IMR-90 (cell line): ENCODE measurements at regions not wholly inside any gene's neighbourhood (a gene's known extent, or its start where the extent isn't known, plus 50 kb on each side); places are given as distances from the start of the nearest gene placed in this dataset.

Experiments used
- ATAC-seq: fragments of 200-7000 bp; cut with Tn5 transposase; 2 replicates; pipeline ENCODE4 v1.9.1; 2020; ENCODE audit warnings: low read depth, mild to moderate bottlenecking, moderate library complexity
- BruUV-seq: library from RNA; stranded (reverse); fragments of 400-500 nt; replicated peaks from 2 replicates; lab custom pipeline; 2021; lab: Mats Ljungman, UMichigan
- CTCF ChIA-PET: fragments of 300-600 bp; formaldehyde crosslinking; extraction: SDS; loops from one replicate; lab custom pipeline; 2021; ENCODE audit warnings: antibody characterized with exemption; lab: Yijun Ruan, JAX
- POLR2A ChIA-PET: fragments of 300-600 bp; sonication (Branson Sonifier 250); formaldehyde crosslinking; loops from one replicate; lab custom pipeline; 2022; ENCODE audit warnings: antibody characterized with exemption; ENCODE audit not compliant: unreplicated experiment; lab: Charles Lee
- DNase-seq: peaks from one replicate; pipeline ENCODE4 v3.0.0; 2013
- H2AFZ ChIP-seq: replicated peaks from 2 replicates; pipeline ENCODE3; 2013; ENCODE audit warnings: low read length, mild to moderate bottlenecking; ENCODE audit not compliant: poor library complexity
- H2AK5ac ChIP-seq: 2 replicates; pipeline ENCODE4 v1.6.1; 2013; ENCODE audit warnings: low read depth, low read length, inconsistent platforms
- H2AK9ac ChIP-seq: replicated peaks from 2 replicates; pipeline ENCODE3; 2013; ENCODE audit warnings: mild to moderate bottlenecking, low read depth, low read length, moderate library complexity; ENCODE audit not compliant: poor library complexity
- H2BK120ac ChIP-seq: 2 replicates; pipeline ENCODE4 v1.6.1; 2013; ENCODE audit warnings: low read depth, low read length, inconsistent platforms
- H2BK15ac ChIP-seq: 3 replicates; pipeline ENCODE4 v1.6.1; 2013; ENCODE audit warnings: low read depth, low read length, inconsistent platforms
- H2BK20ac ChIP-seq: 2 replicates; pipeline ENCODE4 v1.6.1; 2013; ENCODE audit warnings: low read depth, mild to moderate bottlenecking, inconsistent platforms, low read length, moderate library complexity
- H2BK5ac ChIP-seq: 2 replicates; pipeline ENCODE4 v1.6.1; 2013; ENCODE audit warnings: mild to moderate bottlenecking, low read depth, low read length, inconsistent platforms; ENCODE audit not compliant: poor library complexity, severe bottlenecking
- H3K14ac ChIP-seq: replicated peaks from 2 replicates; pipeline ENCODE4 v1.6.1; 2013; ENCODE audit warnings: low read depth, low read length, inconsistent platforms
- H3K18ac ChIP-seq: 2 replicates; pipeline ENCODE4 v1.6.1; 2013; ENCODE audit warnings: low read depth, low read length, control low read depth
- H3K23ac ChIP-seq: 2 replicates; pipeline ENCODE4 v1.6.1; 2013; ENCODE audit warnings: low read depth, low read length, inconsistent platforms
- H3K27ac ChIP-seq: 2 replicates; pipeline ENCODE4 v1.5.1; 2013; ENCODE audit warnings: mild to moderate bottlenecking, control low read depth, low read length; ENCODE audit not compliant: insufficient read depth
- H3K27me3 ChIP-seq: 2 replicates; pipeline ENCODE4 v1.6.1; 2013; ENCODE audit warnings: low read length; ENCODE audit not compliant: control insufficient read depth, insufficient read depth
- H3K36me3 ChIP-seq: 2 replicates; pipeline ENCODE4 v1.6.1; 2013; ENCODE audit warnings: low read length, mixed read lengths; ENCODE audit not compliant: control insufficient read depth, insufficient read depth
- H3K4ac ChIP-seq: 2 replicates; pipeline ENCODE4 v1.6.1; 2013; ENCODE audit warnings: low read depth, low read length, inconsistent platforms
- H3K4me1 ChIP-seq: 2 replicates; pipeline ENCODE4 v1.6.1; 2013; ENCODE audit warnings: low read length, mixed read lengths; ENCODE audit not compliant: control insufficient read depth, insufficient read depth
- H3K4me2 ChIP-seq: 2 replicates; pipeline ENCODE4 v1.6.1; 2013; ENCODE audit warnings: low read depth, mild to moderate bottlenecking, control low read depth, low read length, moderate library complexity
- H3K4me3 ChIP-seq: 2 replicates; pipeline ENCODE4 v1.5.1; 2013; ENCODE audit warnings: low read depth, mild to moderate bottlenecking, control low read depth, low read length, moderate library complexity; ENCODE audit not compliant: insufficient read depth
- H3K56ac ChIP-seq: 2 replicates; pipeline ENCODE4 v1.6.1; 2013; ENCODE audit warnings: low read length, inconsistent platforms; ENCODE audit not compliant: insufficient read depth; ENCODE audit errors: extremely low read depth
- H3K79me1 ChIP-seq, 2 experiments: 2 replicates each; pipeline ENCODE4 v1.6.1; 2013; ENCODE audit warnings: low read length in 2 of 2, inconsistent platforms in 1 of 2, low read depth in 1 of 2
- H3K9ac ChIP-seq: 2 replicates; pipeline ENCODE4 v1.6.1; 2013; ENCODE audit warnings: low read depth, low read length, control low read depth
- H3K9me1 ChIP-seq: 2 replicates; pipeline ENCODE4 v1.6.1; 2013; ENCODE audit warnings: low read length, inconsistent platforms; ENCODE audit not compliant: insufficient read depth
- H3K9me3 ChIP-seq: 2 replicates; pipeline ENCODE4 v1.6.1; 2013; ENCODE audit warnings: low read length; ENCODE audit not compliant: control insufficient read depth, insufficient read depth
- H4K20me1 ChIP-seq: 2 replicates; pipeline ENCODE4 v1.6.1; 2013; ENCODE audit warnings: low read length, inconsistent platforms; ENCODE audit not compliant: insufficient read depth
- H4K5ac ChIP-seq: 2 replicates; pipeline ENCODE4 v1.6.1; 2013; ENCODE audit warnings: mild to moderate bottlenecking, low read depth, low read length, control low read depth
- H4K8ac ChIP-seq, 2 experiments: 2 replicates each; pipeline ENCODE4 v1.6.1; 2013; ENCODE audit warnings: low read depth in 2 of 2, low read length in 2 of 2, control low read depth in 1 of 2, inconsistent platforms in 1 of 2
- H4K91ac ChIP-seq: 2 replicates; pipeline ENCODE4 v1.6.1; 2013; ENCODE audit warnings: low read depth, low read length, inconsistent platforms; ENCODE audit not compliant: insufficient read depth
- CEBPB ChIP-seq: IDR thresholded peaks from 2 replicates; pipeline ENCODE4 v1.6.1; 2012; ENCODE audit warnings: low read depth, low read length, improper control_type of control experiment
- MAFK ChIP-seq: IDR thresholded peaks from 2 replicates; pipeline ENCODE4 v1.6.1; 2012; ENCODE audit warnings: low read depth, low read length, improper control_type of control experiment
- MAZ ChIP-seq: IDR thresholded peaks from 2 replicates; pipeline ENCODE4 v1.6.1; 2012; ENCODE audit warnings: low read depth, mild to moderate bottlenecking, low read length, improper control_type of control experiment, moderate library complexity, borderline replicate concordance
- MXI1 ChIP-seq: IDR thresholded peaks from 2 replicates; pipeline ENCODE4 v1.6.1; 2012; ENCODE audit warnings: low read depth, mild to moderate bottlenecking, low read length, moderate library complexity, borderline replicate concordance
- USF2 ChIP-seq: fragments of 150-350 bp; IDR thresholded peaks from 2 replicates; pipeline ENCODE4 v1.6.1; 2017; ENCODE audit warnings: mild to moderate bottlenecking, antibody characterized with exemption, low read length, low read depth
- WGBS, 2 experiments: methylation state at CpG; one replicate each; pipeline versions ENCODE4 v1.1.5 to v1.1.7; 2013; ENCODE audit warnings: missing lambda C conversion rate in 2 of 2; ENCODE audit not compliant: insufficient read length in 1 of 2; ENCODE audit errors: extremely low coverage in 2 of 2; 5-methylcytosine and 5-hydroxymethylcytosine counted together
- dilution Hi-C: fragments of 300-500 bp; cut with HindIII; formaldehyde crosslinking; loops from one replicate; pipeline ENCODE4 v1.14.3; 2018; ENCODE audit warnings: low sequenced_read_pairs; ENCODE audit not compliant: unreplicated experiment
- in situ Hi-C: fragments of 300-500 bp; cut with MboI; formaldehyde crosslinking; loops from 3 replicates; pipeline ENCODE4 v1.14.3; 2019; ENCODE audit warnings: low sequenced_read_pairs, inconsistent platforms, mixed read lengths
- intact Hi-C: fragments of 100-400 bp; cut with micrococcal nuclease; formaldehyde crosslinking; loops from 2 replicates; pipeline ENCODE4 v1.10.0; 2022

DNA sequence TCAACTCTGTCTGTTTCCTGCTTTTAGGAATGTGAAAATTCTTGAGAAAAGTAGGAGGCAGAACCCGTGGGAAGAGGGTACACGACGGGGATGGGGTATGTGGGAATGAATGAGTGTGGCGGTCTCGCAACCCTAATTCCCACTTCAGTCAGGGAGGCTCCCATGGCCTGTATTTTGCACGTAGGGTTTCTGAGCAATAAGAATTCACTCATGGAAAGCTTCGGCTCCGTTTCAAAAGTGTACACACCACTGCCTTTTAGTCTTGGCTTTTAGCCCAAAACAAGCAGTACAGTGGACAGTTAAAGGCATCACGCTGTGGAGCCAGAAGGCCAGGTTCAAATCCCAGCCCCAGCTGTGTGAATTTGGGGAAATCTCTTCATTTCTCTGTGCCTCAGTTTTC is 116.7 kb downstream of the MN1 start:
- H2BK15ac ChIP-seq, result no peak overlapping the region
- H4K91ac ChIP-seq, result no peak overlapping the region
- H2BK120ac ChIP-seq, result no peak overlapping the region
- H3K27me3 ChIP-seq, result peaks cover 17% of the 10 kb centered on the region
- no peak overlapping the region for H3K27ac ChIP-seq
- intact Hi-C loops (no loop called here), dilution Hi-C loops (no loop called here), in situ Hi-C loops (no loop called here)
- H3K4ac ChIP-seq, result no peak overlapping the region
- DNase-seq, result peak; percentile 6
- peaks cover 2% of the 10 kb centered on the region; the same call in 1 of the 2 replicates for H3K4me1 ChIP-seq
- no peak overlapping the region for H4K5ac ChIP-seq
- no peak overlapping the region for H3K23ac ChIP-seq
- ChIA-PET POLR2A (no interaction called here), CTCF (no interaction called here)
- H2AK9ac ChIP-seq, result no peak overlapping the region
- H2AK5ac ChIP-seq, result no peak overlapping the region
- no peaks in the 10 kb centered on the region for H4K20me1 ChIP-seq
- no peak overlapping the region for H2BK20ac ChIP-seq
- no CpG with 5 or more reads among the region's 9 CpGs for WGBS, 2 experiments
- H3K4me3 ChIP-seq, result no peak overlapping the region
- H3K9me3 ChIP-seq, result peaks cover 5% of the 10 kb centered on the region
- H3K36me3 ChIP-seq, result no peaks in the 10 kb centered on the region
- no peak overlapping the region for H4K8ac ChIP-seq
- no peak overlapping the region for H3K56ac ChIP-seq
- TF ChIP-seq MAFK (no peak), MAZ (no peak), USF2 (no peak), CEBPB (no peak), MXI1 (no peak)
- no peak overlapping the region for H3K4me2 ChIP-seq
- no peak for ATAC-seq
- no peak overlapping the region for H3K14ac ChIP-seq
- no peak overlapping the region for H3K18ac ChIP-seq
- no peak overlapping the region for H3K9ac ChIP-seq
- H2BK5ac ChIP-seq, result no peak overlapping the region
- no peaks in the 10 kb centered on the region for H3K79me1 ChIP-seq
- no TSS peak for BruUV-seq
- peak overlapping the region; percentile 4 for H2AFZ ChIP-seq
- 0 out of 2 replicates have a peak, but pooled peaks cover 3% of the 10 kb centered on the region for H3K9me1 ChIP-seq
